Lower leg skin (tissue), 3 donors: ENCODE measurements at regions not wholly inside any gene's neighbourhood (a gene's known extent, or its start where the extent isn't known, plus 50 kb on each side); places are given as distances from the start of the nearest gene placed in this dataset.

Source experiments
- POLR2A ChIP-seq, 2 donors: fragments of 450-650 bp; IDR thresholded peaks; one replicate each; pipeline ENCODE4 v1.6.1; 2016 to 2017; ENCODE audit warnings: antibody characterized with exemption in 2 of 2, mild to moderate bottlenecking in 1 of 2, moderate library complexity in 1 of 2
- TF ChIP-seq, protein P1 (sequence below), 3 donors: fragments of 450-650 bp; IDR thresholded peaks; one replicate each; pipeline ENCODE4 v1.5.1; 2016; ENCODE audit warnings: antibody characterized with exemption in 3 of 3, mild to moderate bottlenecking in 3 of 3, moderate library complexity in 2 of 3

DNA sequence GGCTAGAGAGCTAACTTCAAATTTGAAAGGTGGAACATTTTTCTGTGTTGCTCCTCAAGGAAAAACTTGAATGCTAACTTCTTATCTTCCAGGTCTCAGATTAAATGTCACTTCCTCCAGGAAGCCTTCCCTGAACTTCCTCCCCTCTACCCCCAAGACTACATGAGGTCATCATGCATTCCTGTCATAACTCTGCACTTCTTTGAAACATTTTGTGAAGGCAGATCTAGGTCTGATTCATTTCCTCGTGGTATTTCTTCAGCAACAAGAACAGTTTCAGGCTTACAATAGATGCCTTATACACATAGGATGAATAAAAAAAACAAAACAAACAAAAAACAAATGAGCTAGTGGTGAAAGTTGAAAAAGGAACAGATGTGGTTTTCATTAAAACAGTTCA lies 97.1 kb upstream of the SRRM4 start:
- TF ChIP-seq, protein P1, sequence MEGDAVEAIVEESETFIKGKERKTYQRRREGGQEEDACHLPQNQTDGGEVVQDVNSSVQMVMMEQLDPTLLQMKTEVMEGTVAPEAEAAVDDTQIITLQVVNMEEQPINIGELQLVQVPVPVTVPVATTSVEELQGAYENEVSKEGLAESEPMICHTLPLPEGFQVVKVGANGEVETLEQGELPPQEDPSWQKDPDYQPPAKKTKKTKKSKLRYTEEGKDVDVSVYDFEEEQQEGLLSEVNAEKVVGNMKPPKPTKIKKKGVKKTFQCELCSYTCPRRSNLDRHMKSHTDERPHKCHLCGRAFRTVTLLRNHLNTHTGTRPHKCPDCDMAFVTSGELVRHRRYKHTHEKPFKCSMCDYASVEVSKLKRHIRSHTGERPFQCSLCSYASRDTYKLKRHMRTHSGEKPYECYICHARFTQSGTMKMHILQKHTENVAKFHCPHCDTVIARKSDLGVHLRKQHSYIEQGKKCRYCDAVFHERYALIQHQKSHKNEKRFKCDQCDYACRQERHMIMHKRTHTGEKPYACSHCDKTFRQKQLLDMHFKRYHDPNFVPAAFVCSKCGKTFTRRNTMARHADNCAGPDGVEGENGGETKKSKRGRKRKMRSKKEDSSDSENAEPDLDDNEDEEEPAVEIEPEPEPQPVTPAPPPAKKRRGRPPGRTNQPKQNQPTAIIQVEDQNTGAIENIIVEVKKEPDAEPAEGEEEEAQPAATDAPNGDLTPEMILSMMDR (IDR thresholded peaks at IDR 0.05): no peak
- no peak for TF ChIP-seq POLR2A (IDR thresholded peaks at IDR 0.05)
